Erythroblast (primary cell): ENCODE measurements at regions not wholly inside any gene's neighbourhood (a gene's known extent, or its start where the extent isn't known, plus 50 kb on each side); places are given as distances from the start of the nearest gene placed in this dataset.

Experiments used
- DNase-seq, 2 experiments: peaks; one replicate each; lab custom pipeline; 2025; lab: John Stamatoyannopoulos, UW
- GATA1 ChIP-seq: IDR thresholded peaks from 2 replicates; pipeline ENCODE4 v1.6.1; 2011; ENCODE audit warnings: low read depth, mild to moderate bottlenecking, control low read depth, low read length, moderate library complexity
- POLR2A ChIP-seq: IDR thresholded peaks from 2 replicates; pipeline ENCODE4 v1.6.1; 2011; ENCODE audit warnings: mild to moderate bottlenecking, low read length

- TF ChIP-seq POLR2A (no peak), GATA1 (no peak)
- DNase-seq = no peak
These were observed 420.8 kb upstream of the AUTS2 start for GRCh38 chr7:69177461-69177861.

GRCh38 chr7:69177941-69178494, 420.3 kb upstream of the AUTS2 start:
- no peak for TF ChIP-seq POLR2A
- no peak for TF ChIP-seq GATA1
- no peak for DNase-seq

- TF ChIP-seq POLR2A (no peak), GATA1 (no peak)
- DNase-seq = no peak
These were observed 417.6 kb upstream of the AUTS2 start for GRCh38 chr7:69180662-69181061.

- DNase-seq = no peak
- TF ChIP-seq GATA1 = no peak
- no peak for TF ChIP-seq POLR2A
These were observed 415.4 kb upstream of the AUTS2 start for GRCh38 chr7:69182596-69183467.

- TF ChIP-seq GATA1 (no peak), POLR2A (no peak)
- no peak for DNase-seq
These were observed 413.9 kb upstream of the AUTS2 start for GRCh38 chr7:69184339-69184738.

GRCh38 chr7:69185170-69185569, 413.1 kb upstream of the AUTS2 start:
- no peak for TF ChIP-seq POLR2A
- no peak for TF ChIP-seq GATA1
- no peak for DNase-seq

GRCh38 chr7:69186974-69187373, 411.3 kb upstream of the AUTS2 start:
- TF ChIP-seq POLR2A (no peak), GATA1 (no peak)
- DNase-seq = no peak

GRCh38 chr7:69187824-69188333, 410.4 kb upstream of the AUTS2 start:
- no peak for DNase-seq
- no peak for TF ChIP-seq POLR2A
- no peak for TF ChIP-seq GATA1

GRCh38 chr7:69189406-69189805, 408.9 kb upstream of the AUTS2 start:
- no peak for TF ChIP-seq GATA1
- no peak for TF ChIP-seq POLR2A
- no peak for DNase-seq

- no peak for TF ChIP-seq POLR2A
- no peak for TF ChIP-seq GATA1
- DNase-seq = no peak
These were observed 408.2 kb upstream of the AUTS2 start for GRCh38 chr7:69190025-69190424.

- no peak for DNase-seq
These were observed 407.5 kb upstream of the AUTS2 start for GRCh38 chr7:69190763-69191162.

GRCh38 chr7:69192134-69192533, 406.1 kb upstream of the AUTS2 start:
- DNase-seq = no peak
- TF ChIP-seq GATA1 = no peak
- TF ChIP-seq POLR2A = no peak

More at GRCh38 chr7:69190763-69191162, 407.5 kb upstream of the AUTS2 start:
- TF ChIP-seq GATA1 (no peak), POLR2A (no peak)

- TF ChIP-seq POLR2A (no peak), GATA1 (no peak)
- no peak for DNase-seq
These were observed 405.2 kb upstream of the AUTS2 start for GRCh38 chr7:69193061-69193460.

- no peak for TF ChIP-seq POLR2A
- no peak for TF ChIP-seq GATA1
- DNase-seq = no peak
These were observed 401.7 kb upstream of the AUTS2 start for GRCh38 chr7:69196593-69196992.
